HCT116 (cell line): ENCODE measurements at regions not wholly inside any gene's neighbourhood (a gene's known extent, or its start where the extent isn't known, plus 50 kb on each side); places are given as distances from the start of the nearest gene placed in this dataset.

Experiments used
- CBX3 ChIP-seq: IDR thresholded peaks from 2 replicates; pipeline ENCODE4 v1.6.1; 2012; ENCODE audit warnings: low read depth
- CTCF ChIP-seq, 3 experiments: fragments of 200-600 bp in 1 of 3; sonication (generic) in 1 of 3; IDR thresholded peaks in 2 of 3; conservative IDR thresholded peaks in 1 of 3; 2 replicates each; pipeline ENCODE4 v1.5.1; 2012 to 2017; ENCODE audit warnings: low read depth in 2 of 3, low read length in 2 of 3, antibody characterized with exemption in 1 of 3, borderline replicate concordance in 1 of 3, control low read depth in 1 of 3, mild to moderate bottlenecking in 1 of 3, mixed read lengths in 1 of 3, mixed run types in 1 of 3, moderate library complexity in 1 of 3; ENCODE audit not compliant: insufficient read depth in 1 of 3
- EZH2 ChIP-seq: fragments of 200-600 bp; sonication (generic); IDR thresholded peaks from 2 replicates; pipeline ENCODE4 v1.6.1; 2017; ENCODE audit warnings: antibody characterized with exemption, mixed run types
- JUND ChIP-seq: IDR thresholded peaks from 2 replicates; pipeline ENCODE4 v1.6.1; 2012
- POLR2A ChIP-seq: IDR thresholded peaks from 2 replicates; pipeline ENCODE4 v1.7.0; 2011; ENCODE audit warnings: borderline replicate concordance; ENCODE audit not compliant: insufficient read depth, insufficient read length; ENCODE audit errors: extremely low read depth
- REST ChIP-seq: IDR thresholded peaks from 2 replicates; pipeline ENCODE4 v1.6.1; 2012; ENCODE audit warnings: low read depth
- SRF ChIP-seq: IDR thresholded peaks from 2 replicates; pipeline ENCODE4 v1.6.1; 2012; ENCODE audit warnings: low read depth
- ZNF274 ChIP-seq: fragments of 200-500 bp; sonication (Bioruptor generic); IDR thresholded peaks from 2 replicates; pipeline ENCODE4 v1.6.1; 2014; ENCODE audit warnings: mild to moderate bottlenecking, low read depth, low read length, inconsistent platforms
- TF ChIP-seq, protein P1 (sequence below): IDR thresholded peaks from 2 replicates; pipeline ENCODE4 v1.6.1; 2012

- TF ChIP-seq REST (no peak), POLR2A (no peak), ZNF274 (no peak), CTCF (IDR thresholded peaks at IDR 0.05 in 2 of 3, conservative IDR thresholded peaks at IDR 0.05 in 1 of 3; ENCODE audit: borderline replicate concordance in 1 of 3, insufficient read depth in 1 of 3, low read depth in 2 of 3, low read length in 2 of 3) (no peak), SRF (no peak), JUND (no peak), CBX3 (no peak), EZH2 (no peak)
- TF ChIP-seq, protein P1, sequence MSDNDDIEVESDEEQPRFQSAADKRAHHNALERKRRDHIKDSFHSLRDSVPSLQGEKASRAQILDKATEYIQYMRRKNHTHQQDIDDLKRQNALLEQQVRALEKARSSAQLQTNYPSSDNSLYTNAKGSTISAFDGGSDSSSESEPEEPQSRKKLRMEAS: no peak
Measured at GRCh38 chr14:71498212-71498611, 434.0 kb upstream of the RGS6 start.
